Neuron (in vitro differentiated cells): ENCODE measurements at regions not wholly inside any gene's neighbourhood (a gene's known extent, or its start where the extent isn't known, plus 50 kb on each side); places are given as distances from the start of the nearest gene placed in this dataset.
"Not testable (repeated sequence)": the region's sequence is repeated elsewhere in the genome, so short reads cannot be mapped to it uniquely, and the experiment has no call there.

Source experiments
- H2AFZ ChIP-seq: one replicate; pipeline ENCODE4 v1.6.1; 2013; ENCODE audit warnings: low read depth, mild to moderate bottlenecking, inconsistent platforms, low read length, moderate library complexity
- H3K27me3 ChIP-seq: one replicate; pipeline ENCODE4 v1.6.1; 2013; ENCODE audit warnings: low read length; ENCODE audit not compliant: insufficient read depth
- H3K36me3 ChIP-seq: one replicate; pipeline ENCODE4 v1.6.1; 2013; ENCODE audit warnings: low read length; ENCODE audit not compliant: insufficient read depth
- H3K4me1 ChIP-seq: one replicate; pipeline ENCODE4 v1.6.1; 2013; ENCODE audit warnings: low read length; ENCODE audit not compliant: insufficient read depth
- H3K4me3 ChIP-seq: 2 replicates; pipeline ENCODE4 v1.5.1; 2013; ENCODE audit warnings: mild to moderate bottlenecking, low read length, moderate library complexity
- H3K9me3 ChIP-seq: one replicate; pipeline ENCODE4 v1.6.1; 2013; ENCODE audit warnings: low read length

DNA sequence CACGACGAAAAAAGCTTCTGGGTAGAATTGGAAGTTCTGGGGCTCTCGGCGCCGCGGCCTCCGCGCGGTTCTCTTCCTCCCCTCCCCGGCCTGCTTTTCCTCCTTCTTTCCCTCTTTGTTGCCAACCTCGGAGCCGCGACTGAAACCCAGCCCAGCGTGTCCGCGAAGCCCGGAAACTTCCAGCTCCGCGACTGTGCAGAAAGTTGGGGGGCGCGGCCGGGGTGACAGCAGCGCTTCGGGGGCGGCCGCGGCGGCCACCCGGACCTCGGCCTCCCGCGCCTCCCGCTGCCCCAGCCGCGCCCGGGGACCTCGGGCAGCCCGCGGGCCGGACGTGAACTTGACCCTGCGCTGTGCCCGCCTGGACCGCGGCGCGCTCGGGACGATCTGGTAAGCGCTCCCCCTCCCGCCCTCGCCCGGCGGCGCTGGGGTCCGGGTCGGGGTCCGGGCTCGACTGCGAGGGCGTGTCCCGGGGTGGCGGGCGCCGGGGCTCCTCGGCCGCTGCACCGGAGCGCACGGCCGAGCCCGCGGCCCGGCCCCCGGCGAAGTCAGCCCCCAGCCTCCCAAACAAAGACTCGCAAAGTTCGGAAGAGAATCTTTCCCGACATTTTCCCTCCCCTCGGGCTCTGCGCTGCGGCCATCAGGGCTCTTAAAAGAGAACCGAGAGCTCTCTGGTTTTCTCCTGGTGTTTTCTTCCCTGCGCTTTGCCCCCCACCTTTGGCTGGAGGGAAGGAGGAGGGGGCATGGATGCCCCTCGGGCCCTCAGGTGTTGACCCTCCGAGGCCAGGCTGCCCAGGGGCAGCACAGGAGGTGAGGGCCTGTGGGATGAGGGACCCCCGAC lies 67.9 kb upstream of the WNT7B start:
- no peaks in the 10 kb centered on the region for H3K36me3 ChIP-seq
- H2AFZ ChIP-seq, result peak overlapping the region; percentile 71
- no peaks in the 10 kb centered on the region for H3K9me3 ChIP-seq
- peaks cover 3% of the 10 kb centered on the region for H3K4me1 ChIP-seq
- H3K27me3 ChIP-seq, result peaks cover 79% of the 10 kb centered on the region
- H3K4me3 ChIP-seq, result peak overlapping the region; percentile 4

GRCh38 chr22:46045459-46046298 lies 68.7 kb upstream of the WNT7B start:
- Histone ChIP-seq H2AFZ (no peak overlapping the region), H3K36me3 (no peaks in the 10 kb centered on the region), H3K4me1 (peaks cover 3% of the 10 kb centered on the region), H3K27me3 (peaks cover 83% of the 10 kb centered on the region), H3K9me3 (no peaks in the 10 kb centered on the region), H3K4me3 (no peak overlapping the region)

DNA sequence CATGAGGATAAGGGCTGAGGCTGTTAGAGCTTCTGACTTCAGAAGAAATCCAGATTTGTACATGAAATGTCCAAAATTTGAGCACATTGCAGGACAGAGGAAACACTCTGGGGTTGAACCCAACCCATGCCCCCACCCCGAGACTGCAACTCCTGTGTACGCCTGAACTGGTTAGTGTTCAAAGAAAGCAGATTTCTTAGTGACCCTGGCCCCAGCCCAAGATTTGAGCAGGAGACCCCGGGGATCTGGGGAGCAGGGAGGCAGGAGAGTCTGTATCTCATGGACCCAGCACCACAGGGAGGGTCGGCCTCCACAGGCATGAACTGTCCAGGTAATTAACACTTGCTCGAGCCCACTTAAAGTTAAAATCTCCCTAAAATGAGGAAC lies 69.3 kb upstream of the WNT7B start:
- H3K4me1 ChIP-seq, result peaks cover 3% of the 10 kb centered on the region
- H3K27me3 ChIP-seq, result peaks cover 83% of the 10 kb centered on the region
- H3K9me3 ChIP-seq, result no peaks in the 10 kb centered on the region
- no peaks in the 10 kb centered on the region for H3K36me3 ChIP-seq
- no peak overlapping the region for H3K4me3 ChIP-seq
- no peak overlapping the region for H2AFZ ChIP-seq

GRCh38 chr22:46047226-46047625 lies 70.3 kb upstream of the WNT7B start:
- Histone ChIP-seq H3K36me3 (no peaks in the 10 kb centered on the region), H3K4me3 (no peak overlapping the region), H3K9me3 (no peaks in the 10 kb centered on the region), H2AFZ (no peak overlapping the region), H3K4me1 (peaks cover 3% of the 10 kb centered on the region), H3K27me3 (peaks cover 83% of the 10 kb centered on the region)

- Histone ChIP-seq H3K36me3 (no peaks in the 10 kb centered on the region), H2AFZ (no peak overlapping the region), H3K4me3 (no peak overlapping the region), H3K27me3 (peaks cover 85% of the 10 kb centered on the region), H3K9me3 (no peaks in the 10 kb centered on the region), H3K4me1 (peaks cover 3% of the 10 kb centered on the region)
Measured at GRCh38 chr22:46047841-46048595, 71.1 kb upstream of the WNT7B start.

- H3K9me3 ChIP-seq, H3K4me3 ChIP-seq, H3K4me1 ChIP-seq, H2AFZ ChIP-seq, H3K36me3 ChIP-seq: not testable (repeated sequence)
- H3K27me3 ChIP-seq, result peaks cover 81% of the 10 kb centered on the region
Measured at GRCh38 chr22:46048661-46049060, 71.7 kb upstream of the WNT7B start.

GRCh38 chr22:46049726-46050450 lies 72.9 kb upstream of the WNT7B start:
- H3K4me3 ChIP-seq, result no peak overlapping the region
- H3K27me3 ChIP-seq, result peaks cover 77% of the 10 kb centered on the region
- no peak overlapping the region for H2AFZ ChIP-seq
- no peaks in the 10 kb centered on the region for H3K36me3 ChIP-seq
- no peaks in the 10 kb centered on the region for H3K4me1 ChIP-seq
- H3K9me3 ChIP-seq, result no peaks in the 10 kb centered on the region

GRCh38 chr22:46050451-46050845 lies 73.5 kb upstream of the WNT7B start:
- no peaks in the 10 kb centered on the region for H3K4me1 ChIP-seq
- H3K27me3 ChIP-seq, result peaks cover 76% of the 10 kb centered on the region
- no peaks in the 10 kb centered on the region for H3K36me3 ChIP-seq

DNA sequence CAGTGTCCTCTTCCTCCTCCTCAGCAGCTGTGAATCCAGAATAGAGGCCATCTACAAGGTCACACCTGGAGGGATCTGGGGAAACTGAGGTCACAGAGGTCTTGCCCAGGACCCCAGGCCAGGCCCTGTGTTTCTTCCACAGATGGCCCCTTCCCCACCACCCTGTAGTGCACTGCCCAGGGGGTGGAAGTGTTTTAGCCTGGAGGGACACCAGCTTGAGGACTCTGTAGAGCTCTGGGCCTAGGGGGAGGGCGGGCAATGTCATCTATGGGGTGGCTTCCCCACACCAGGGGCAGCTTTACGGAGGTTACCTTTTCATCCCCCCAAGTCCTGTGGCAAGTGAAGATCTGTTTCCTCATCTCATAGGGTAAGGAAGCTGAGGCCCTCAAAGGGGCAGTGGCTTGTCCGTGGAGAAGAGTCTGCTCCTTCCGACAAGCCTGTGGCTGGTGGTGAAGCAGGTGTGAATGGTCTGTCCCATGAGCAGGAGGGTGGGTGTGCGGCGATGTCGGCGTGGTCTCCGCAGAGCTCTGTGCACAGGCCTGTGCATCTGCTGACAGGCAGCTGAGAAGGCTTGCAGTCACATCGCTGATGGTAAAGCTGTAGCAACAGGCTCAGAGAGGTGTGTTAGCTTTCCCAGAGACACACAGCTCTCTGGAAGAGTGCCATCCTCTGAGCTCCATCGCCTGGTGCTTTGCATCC lies 74.1 kb upstream of the WNT7B start:
- Histone ChIP-seq H2AFZ (no peak overlapping the region), H3K9me3 (no peaks in the 10 kb centered on the region), H3K4me3 (no peak overlapping the region), H3K27me3 (peaks cover 76% of the 10 kb centered on the region), H3K4me1 (no peaks in the 10 kb centered on the region), H3K36me3 (no peaks in the 10 kb centered on the region)

More at GRCh38 chr22:46050451-46050845, 73.5 kb upstream of the WNT7B start:
- Histone ChIP-seq H3K4me3 (no peak overlapping the region), H3K9me3 (no peaks in the 10 kb centered on the region), H2AFZ (no peak overlapping the region)

GRCh38 chr22:46051646-46052045 lies 74.7 kb upstream of the WNT7B start:
- H2AFZ ChIP-seq, result no peak overlapping the region
- H3K27me3 ChIP-seq, result peaks cover 76% of the 10 kb centered on the region
- H3K36me3 ChIP-seq, result no peaks in the 10 kb centered on the region
- H3K4me3 ChIP-seq, result no peak overlapping the region
- H3K9me3 ChIP-seq, result no peaks in the 10 kb centered on the region
- no peaks in the 10 kb centered on the region for H3K4me1 ChIP-seq

DNA sequence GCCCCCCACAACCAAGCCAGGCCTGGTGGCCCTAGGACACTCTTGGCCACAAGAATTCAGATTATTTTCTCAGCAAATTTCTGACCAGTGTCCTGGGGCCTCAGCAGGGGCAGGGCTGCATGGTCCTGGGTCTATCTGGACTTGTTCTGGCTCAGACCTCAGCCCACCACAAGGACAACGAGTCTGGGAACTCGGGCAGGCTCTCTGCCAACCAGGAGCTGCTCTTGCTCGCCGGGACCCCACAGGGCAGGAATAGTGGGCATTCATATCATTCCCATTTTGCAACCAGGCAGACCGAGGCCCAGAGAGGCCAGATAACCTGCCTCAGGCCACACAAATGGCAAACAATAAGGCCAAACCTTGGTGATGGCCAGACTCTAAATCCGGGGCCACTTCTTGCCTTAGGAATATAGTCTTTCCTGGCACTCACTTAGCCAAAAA lies 75.4 kb upstream of the WNT7B start:
- Histone ChIP-seq H3K9me3 (no peaks in the 10 kb centered on the region), H3K27me3 (peaks cover 78% of the 10 kb centered on the region), H3K4me1 (no peaks in the 10 kb centered on the region), H3K36me3 (no peaks in the 10 kb centered on the region), H3K4me3 (no peak overlapping the region), H2AFZ (no peak overlapping the region)
